ENCODE measurements at regions not wholly inside any gene's neighbourhood (a gene's known extent, or its start where the extent isn't known, plus 50 kb on each side); places are given as distances from the start of the nearest gene placed in this dataset.

DNA sequence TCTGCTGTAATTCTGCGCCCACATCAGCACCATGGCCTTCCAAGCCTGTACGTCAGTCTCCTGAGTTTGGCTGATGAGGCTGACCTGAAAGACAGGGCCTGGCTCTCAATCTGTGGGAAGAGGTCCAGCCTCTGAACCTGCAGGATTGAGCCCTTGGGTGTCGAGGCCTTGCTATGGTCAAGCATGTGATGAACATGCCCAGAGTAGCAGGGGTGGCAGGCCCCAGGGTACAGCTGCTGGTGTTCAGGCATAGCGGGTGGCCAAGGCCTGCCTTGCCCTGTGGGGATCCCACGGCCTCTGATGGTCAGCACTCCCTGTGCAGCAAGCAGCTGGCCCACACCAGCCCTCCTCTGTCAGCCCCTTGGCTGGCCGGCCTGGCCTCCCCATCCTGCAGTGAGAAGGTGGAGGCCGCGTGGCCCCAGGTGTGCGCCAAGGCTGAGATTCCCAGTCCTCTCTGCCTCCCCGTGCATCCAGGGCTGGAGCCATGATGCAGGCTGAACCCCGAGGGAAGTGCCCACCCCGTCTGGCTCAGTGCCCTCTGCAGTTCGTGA, 298.4 kb downstream of the NDUFA10 start (continued):
- no peak for TF ChIP-seq STAT1 (IDR thresholded peaks at IDR 0.05; ENCODE audit: unreplicated experiment)
- TF ChIP-seq EZH2phosphoT487 (IDR thresholded peaks at IDR 0.05; ENCODE audit: unreplicated experiment): no peak
- TF ChIP-seq, protein P1, sequence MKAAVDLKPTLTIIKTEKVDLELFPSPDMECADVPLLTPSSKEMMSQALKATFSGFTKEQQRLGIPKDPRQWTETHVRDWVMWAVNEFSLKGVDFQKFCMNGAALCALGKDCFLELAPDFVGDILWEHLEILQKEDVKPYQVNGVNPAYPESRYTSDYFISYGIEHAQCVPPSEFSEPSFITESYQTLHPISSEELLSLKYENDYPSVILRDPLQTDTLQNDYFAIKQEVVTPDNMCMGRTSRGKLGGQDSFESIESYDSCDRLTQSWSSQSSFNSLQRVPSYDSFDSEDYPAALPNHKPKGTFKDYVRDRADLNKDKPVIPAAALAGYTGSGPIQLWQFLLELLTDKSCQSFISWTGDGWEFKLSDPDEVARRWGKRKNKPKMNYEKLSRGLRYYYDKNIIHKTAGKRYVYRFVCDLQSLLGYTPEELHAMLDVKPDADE (IDR thresholded peaks at IDR 0.05): no peak
- no peak for TF ChIP-seq ZNF114 (CRISPR knock-in tag; IDR thresholded peaks at IDR 0.05)
- no peak for TF ChIP-seq ZNF331 (CRISPR knock-in tag; IDR thresholded peaks at IDR 0.05; ENCODE audit: low read depth)
- TF ChIP-seq CREB1 (CRISPR knock-in tag; IDR thresholded peaks at IDR 0.05; ENCODE audit: low read depth): no peak
- TF ChIP-seq POLR2AphosphoS5 (IDR thresholded peaks at IDR 0.05; ENCODE audit: low read depth): no peak
- TF ChIP-seq, protein P2, sequence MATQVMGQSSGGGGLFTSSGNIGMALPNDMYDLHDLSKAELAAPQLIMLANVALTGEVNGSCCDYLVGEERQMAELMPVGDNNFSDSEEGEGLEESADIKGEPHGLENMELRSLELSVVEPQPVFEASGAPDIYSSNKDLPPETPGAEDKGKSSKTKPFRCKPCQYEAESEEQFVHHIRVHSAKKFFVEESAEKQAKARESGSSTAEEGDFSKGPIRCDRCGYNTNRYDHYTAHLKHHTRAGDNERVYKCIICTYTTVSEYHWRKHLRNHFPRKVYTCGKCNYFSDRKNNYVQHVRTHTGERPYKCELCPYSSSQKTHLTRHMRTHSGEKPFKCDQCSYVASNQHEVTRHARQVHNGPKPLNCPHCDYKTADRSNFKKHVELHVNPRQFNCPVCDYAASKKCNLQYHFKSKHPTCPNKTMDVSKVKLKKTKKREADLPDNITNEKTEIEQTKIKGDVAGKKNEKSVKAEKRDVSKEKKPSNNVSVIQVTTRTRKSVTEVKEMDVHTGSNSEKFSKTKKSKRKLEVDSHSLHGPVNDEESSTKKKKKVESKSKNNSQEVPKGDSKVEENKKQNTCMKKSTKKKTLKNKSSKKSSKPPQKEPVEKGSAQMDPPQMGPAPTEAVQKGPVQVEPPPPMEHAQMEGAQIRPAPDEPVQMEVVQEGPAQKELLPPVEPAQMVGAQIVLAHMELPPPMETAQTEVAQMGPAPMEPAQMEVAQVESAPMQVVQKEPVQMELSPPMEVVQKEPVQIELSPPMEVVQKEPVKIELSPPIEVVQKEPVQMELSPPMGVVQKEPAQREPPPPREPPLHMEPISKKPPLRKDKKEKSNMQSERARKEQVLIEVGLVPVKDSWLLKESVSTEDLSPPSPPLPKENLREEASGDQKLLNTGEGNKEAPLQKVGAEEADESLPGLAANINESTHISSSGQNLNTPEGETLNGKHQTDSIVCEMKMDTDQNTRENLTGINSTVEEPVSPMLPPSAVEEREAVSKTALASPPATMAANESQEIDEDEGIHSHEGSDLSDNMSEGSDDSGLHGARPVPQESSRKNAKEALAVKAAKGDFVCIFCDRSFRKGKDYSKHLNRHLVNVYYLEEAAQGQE (IDR thresholded peaks at IDR 0.05; ENCODE audit: unreplicated experiment): no peak
- TF ChIP-seq JUNB (IDR thresholded peaks at IDR 0.05; ENCODE audit: unreplicated experiment): no peak

DNA sequence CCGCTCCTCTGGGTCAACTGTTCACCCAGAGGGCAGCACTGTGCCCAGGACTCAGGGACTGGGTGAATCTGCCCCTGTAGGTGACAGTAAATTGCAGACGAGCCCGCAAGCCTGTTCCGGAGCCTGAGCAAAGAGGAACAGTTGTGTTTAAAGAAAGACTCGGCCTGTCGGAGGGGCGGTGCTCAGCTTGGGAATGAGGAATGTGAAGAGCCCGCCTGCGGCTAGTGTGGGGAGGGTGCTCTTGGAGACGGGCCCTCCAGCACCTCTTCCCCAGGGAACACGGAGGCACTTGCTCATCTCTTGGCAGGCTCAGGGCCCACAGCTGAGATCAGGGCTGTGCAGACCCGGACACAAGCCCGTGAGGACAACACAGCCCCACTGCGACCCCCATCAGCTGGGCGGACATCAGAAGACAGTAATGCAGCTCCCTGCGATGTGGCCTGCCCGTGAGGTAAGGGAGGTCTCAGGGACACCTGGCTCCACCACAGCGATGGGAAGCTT, 299.0 kb downstream of the NDUFA10 start:
- Mint-ChIP-seq H3K36me3 (ENCODE audit: low read depth) (no peaks in the 10 kb centered on the region), H3K4me1 (peaks cover 2% of the 10 kb centered on the region; the same call in 1 of the 3 replicates), H3K9me3 (peaks cover 4% of the 10 kb centered on the region; the same call in 2 of the 3 replicates), H3K27me3 (ENCODE audit: insufficient read depth, low read depth, poor library complexity) (peaks cover 4% of the 10 kb centered on the region), H3K27ac (no peak overlapping the region), H3K4me3 (no peak overlapping the region)
- no peaks in the 10 kb centered on the region for H3K9me2 ChIP-seq (ENCODE audit: insufficient read depth)
- no peaks in the 10 kb centered on the region for H4K20me1 ChIP-seq (replicated peaks; ENCODE audit: insufficient read depth)
- H3F3A ChIP-seq (replicated peaks; ENCODE audit: low read depth): no peaks in the 10 kb centered on the region
- H3K27me3 ChIP-seq (ENCODE audit: insufficient read depth): no peaks in the 10 kb centered on the region
- no peaks in the 10 kb centered on the region for H3K79me2 ChIP-seq (replicated peaks; ENCODE audit: insufficient read depth)
- no peaks in the 10 kb centered on the region for H3K4me1 ChIP-seq (ENCODE audit: insufficient read depth)
- H3K4me2 ChIP-seq: no peak overlapping the region
- no peak overlapping the region for H3K4me3 ChIP-seq
- DNase-seq (ENCODE audit: low spot score): no peak
- ATAC-seq: no peak
- H3K36me3 ChIP-seq (ENCODE audit: insufficient read depth): no peaks in the 10 kb centered on the region
- H3K27ac ChIP-seq (ENCODE audit: low read depth): no peak overlapping the region
- no peak overlapping the region for H2AFZ ChIP-seq
- no peak for TF ChIP-seq CREB1 (CRISPR knock-in tag; IDR thresholded peaks at IDR 0.05; ENCODE audit: low read depth)
- TF ChIP-seq, protein P3, sequence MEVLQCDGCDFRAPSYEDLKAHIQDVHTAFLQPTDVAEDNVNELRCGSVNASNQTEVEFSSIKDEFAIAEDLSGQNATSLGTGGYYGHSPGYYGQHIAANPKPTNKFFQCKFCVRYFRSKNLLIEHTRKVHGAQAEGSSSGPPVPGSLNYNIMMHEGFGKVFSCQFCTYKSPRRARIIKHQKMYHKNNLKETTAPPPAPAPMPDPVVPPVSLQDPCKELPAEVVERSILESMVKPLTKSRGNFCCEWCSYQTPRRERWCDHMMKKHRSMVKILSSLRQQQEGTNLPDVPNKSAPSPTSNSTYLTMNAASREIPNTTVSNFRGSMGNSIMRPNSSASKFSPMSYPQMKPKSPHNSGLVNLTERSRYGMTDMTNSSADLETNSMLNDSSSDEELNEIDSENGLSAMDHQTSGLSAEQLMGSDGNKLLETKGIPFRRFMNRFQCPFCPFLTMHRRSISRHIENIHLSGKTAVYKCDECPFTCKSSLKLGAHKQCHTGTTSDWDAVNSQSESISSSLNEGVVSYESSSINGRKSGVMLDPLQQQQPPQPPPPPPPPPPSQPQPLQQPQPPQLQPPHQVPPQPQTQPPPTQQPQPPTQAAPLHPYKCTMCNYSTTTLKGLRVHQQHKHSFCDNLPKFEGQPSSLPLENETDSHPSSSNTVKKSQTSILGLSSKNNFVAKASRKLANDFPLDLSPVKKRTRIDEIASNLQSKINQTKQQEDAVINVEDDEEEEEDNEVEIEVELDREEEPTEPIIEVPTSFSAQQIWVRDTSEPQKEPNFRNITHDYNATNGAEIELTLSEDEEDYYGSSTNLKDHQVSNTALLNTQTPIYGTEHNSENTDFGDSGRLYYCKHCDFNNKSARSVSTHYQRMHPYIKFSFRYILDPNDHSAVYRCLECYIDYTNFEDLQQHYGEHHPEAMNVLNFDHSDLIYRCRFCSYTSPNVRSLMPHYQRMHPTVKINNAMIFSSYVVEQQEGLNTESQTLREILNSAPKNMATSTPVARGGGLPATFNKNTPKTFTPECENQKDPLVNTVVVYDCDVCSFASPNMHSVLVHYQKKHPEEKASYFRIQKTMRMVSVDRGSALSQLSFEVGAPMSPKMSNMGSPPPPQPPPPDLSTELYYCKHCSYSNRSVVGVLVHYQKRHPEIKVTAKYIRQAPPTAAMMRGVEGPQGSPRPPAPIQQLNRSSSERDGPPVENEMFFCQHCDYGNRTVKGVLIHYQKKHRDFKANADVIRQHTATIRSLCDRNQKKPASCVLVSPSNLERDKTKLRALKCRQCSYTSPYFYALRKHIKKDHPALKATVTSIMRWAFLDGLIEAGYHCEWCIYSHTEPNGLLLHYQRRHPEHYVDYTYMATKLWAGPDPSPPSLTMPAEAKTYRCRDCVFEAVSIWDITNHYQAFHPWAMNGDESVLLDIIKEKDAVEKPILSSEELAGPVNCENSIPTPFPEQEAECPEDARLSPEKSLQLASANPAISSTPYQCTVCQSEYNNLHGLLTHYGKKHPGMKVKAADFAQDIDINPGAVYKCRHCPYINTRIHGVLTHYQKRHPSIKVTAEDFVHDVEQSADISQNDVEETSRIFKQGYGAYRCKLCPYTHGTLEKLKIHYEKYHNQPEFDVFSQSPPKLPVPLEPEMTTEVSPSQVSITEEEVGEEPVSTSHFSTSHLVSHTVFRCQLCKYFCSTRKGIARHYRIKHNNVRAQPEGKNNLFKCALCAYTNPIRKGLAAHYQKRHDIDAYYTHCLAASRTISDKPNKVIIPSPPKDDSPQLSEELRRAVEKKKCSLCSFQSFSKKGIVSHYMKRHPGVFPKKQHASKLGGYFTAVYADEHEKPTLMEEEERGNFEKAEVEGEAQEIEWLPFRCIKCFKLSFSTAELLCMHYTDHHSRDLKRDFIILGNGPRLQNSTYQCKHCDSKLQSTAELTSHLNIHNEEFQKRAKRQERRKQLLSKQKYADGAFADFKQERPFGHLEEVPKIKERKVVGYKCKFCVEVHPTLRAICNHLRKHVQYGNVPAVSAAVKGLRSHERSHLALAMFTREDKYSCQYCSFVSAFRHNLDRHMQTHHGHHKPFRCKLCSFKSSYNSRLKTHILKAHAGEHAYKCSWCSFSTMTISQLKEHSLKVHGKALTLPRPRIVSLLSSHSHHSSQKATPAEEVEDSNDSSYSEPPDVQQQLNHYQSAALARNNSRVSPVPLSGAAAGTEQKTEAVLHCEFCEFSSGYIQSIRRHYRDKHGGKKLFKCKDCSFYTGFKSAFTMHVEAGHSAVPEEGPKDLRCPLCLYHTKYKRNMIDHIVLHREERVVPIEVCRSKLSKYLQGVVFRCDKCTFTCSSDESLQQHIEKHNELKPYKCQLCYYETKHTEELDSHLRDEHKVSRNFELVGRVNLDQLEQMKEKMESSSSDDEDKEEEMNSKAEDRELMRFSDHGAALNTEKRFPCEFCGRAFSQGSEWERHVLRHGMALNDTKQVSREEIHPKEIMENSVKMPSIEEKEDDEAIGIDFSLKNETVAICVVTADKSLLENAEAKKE (CRISPR knock-in tag; IDR thresholded peaks at IDR 0.05): no peak
- no peak for TF ChIP-seq POLR2AphosphoS5 (IDR thresholded peaks at IDR 0.05; ENCODE audit: low read depth)
- TF ChIP-seq ZNF114 (CRISPR knock-in tag; IDR thresholded peaks at IDR 0.05): no peak
- TF ChIP-seq ZNF331 (CRISPR knock-in tag; IDR thresholded peaks at IDR 0.05; ENCODE audit: low read depth): no peak
- TF ChIP-seq JUNB (IDR thresholded peaks at IDR 0.05; ENCODE audit: unreplicated experiment): no peak
- TF ChIP-seq EZH2phosphoT487 (IDR thresholded peaks at IDR 0.05; ENCODE audit: unreplicated experiment): no peak
